Suprapubic skin (tissue), 4 donors: ENCODE measurements at regions not wholly inside any gene's neighbourhood (a gene's known extent, or its start where the extent isn't known, plus 50 kb on each side); places are given as distances from the start of the nearest gene placed in this dataset.

Experiments used
- EP300 ChIP-seq: sonication (generic); formaldehyde crosslinking; IDR thresholded peaks from one replicate; pipeline ENCODE4 v1.6.1; 2017; ENCODE audit warnings: antibody characterized with exemption
- POLR2A ChIP-seq, 2 donors: fragments of 450-650 bp; IDR thresholded peaks; one replicate each; pipeline ENCODE4 v1.6.1; 2017; ENCODE audit warnings: antibody characterized with exemption in 2 of 2, mild to moderate bottlenecking in 2 of 2, moderate library complexity in 2 of 2
- POLR2AphosphoS5 ChIP-seq, 3 donors: sonication (generic); formaldehyde crosslinking; IDR thresholded peaks; one replicate each; pipeline ENCODE4 v1.6.1; 2017; ENCODE audit warnings: antibody characterized with exemption in 3 of 3
- TF ChIP-seq, protein P1 (sequence below), 2 donors: fragments of 200-600 bp in 1 of 2; fragments of 450-650 bp in 1 of 2; sonication (generic) in 1 of 2; IDR thresholded peaks; one replicate each; pipeline ENCODE4 v1.5.1; 2016 to 2019; ENCODE audit warnings: antibody characterized with exemption in 2 of 2, mild to moderate bottlenecking in 1 of 2, moderate library complexity in 1 of 2

- TF ChIP-seq, protein P1, sequence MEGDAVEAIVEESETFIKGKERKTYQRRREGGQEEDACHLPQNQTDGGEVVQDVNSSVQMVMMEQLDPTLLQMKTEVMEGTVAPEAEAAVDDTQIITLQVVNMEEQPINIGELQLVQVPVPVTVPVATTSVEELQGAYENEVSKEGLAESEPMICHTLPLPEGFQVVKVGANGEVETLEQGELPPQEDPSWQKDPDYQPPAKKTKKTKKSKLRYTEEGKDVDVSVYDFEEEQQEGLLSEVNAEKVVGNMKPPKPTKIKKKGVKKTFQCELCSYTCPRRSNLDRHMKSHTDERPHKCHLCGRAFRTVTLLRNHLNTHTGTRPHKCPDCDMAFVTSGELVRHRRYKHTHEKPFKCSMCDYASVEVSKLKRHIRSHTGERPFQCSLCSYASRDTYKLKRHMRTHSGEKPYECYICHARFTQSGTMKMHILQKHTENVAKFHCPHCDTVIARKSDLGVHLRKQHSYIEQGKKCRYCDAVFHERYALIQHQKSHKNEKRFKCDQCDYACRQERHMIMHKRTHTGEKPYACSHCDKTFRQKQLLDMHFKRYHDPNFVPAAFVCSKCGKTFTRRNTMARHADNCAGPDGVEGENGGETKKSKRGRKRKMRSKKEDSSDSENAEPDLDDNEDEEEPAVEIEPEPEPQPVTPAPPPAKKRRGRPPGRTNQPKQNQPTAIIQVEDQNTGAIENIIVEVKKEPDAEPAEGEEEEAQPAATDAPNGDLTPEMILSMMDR (IDR thresholded peaks at IDR 0.05) = no peak
- TF ChIP-seq POLR2AphosphoS5 (IDR thresholded peaks at IDR 0.05) (no peak), POLR2A (IDR thresholded peaks at IDR 0.05) (no peak), EP300 (no peak)
Measured at GRCh38 chr17:54834086-54834485, 66.6 kb upstream of the TOM1L1 start.
